A673 (cell line): ENCODE measurements at regions not wholly inside any gene's neighbourhood (a gene's known extent, or its start where the extent isn't known, plus 50 kb on each side); places are given as distances from the start of the nearest gene placed in this dataset.

Source experiments
- BruUV-seq: library from RNA; stranded (reverse); fragments of 400-500 nt; replicated peaks from 2 replicates; lab custom pipeline; 2021; lab: Mats Ljungman, UMichigan
- CTCF ChIA-PET: fragments of 300-600 bp; sonication (Branson Sonifier 250); formaldehyde crosslinking; loops from one replicate; lab custom pipeline; 2022; ENCODE audit warnings: antibody characterized with exemption; lab: Charles Lee
- POLR2A ChIA-PET: fragments of 300-600 bp; sonication (Branson Sonifier 250); formaldehyde crosslinking; loops from one replicate; lab custom pipeline; 2022; ENCODE audit warnings: antibody characterized with exemption; ENCODE audit not compliant: low non-redundant PET; lab: Charles Lee
- DNase-seq: peaks from one replicate; pipeline ENCODE4 v3.0.0-alpha.2; 2015; ENCODE audit warnings: low spot score
- H3K27ac ChIP-seq: fragments of 200-600 bp; sonication (generic); 2 replicates; pipeline ENCODE4 v1.5.1; 2016; ENCODE audit warnings: mixed run types, low read depth, mild to moderate bottlenecking, mixed read lengths, antibody characterized with exemption, low read length; ENCODE audit not compliant: poor library complexity, severe bottlenecking
- H3K27me3 ChIP-seq: fragments of 200-600 bp; sonication (generic); replicated peaks from 2 replicates; pipeline ENCODE4 v1.6.1; 2017; ENCODE audit warnings: mixed run types, low read depth, mild to moderate bottlenecking, mixed read lengths, antibody characterized with exemption, low read length; ENCODE audit not compliant: insufficient read depth, poor library complexity
- H3K36me3 ChIP-seq: fragments of 200-600 bp; sonication (generic); 2 replicates; pipeline ENCODE4 v1.6.1; 2016; ENCODE audit warnings: mixed run types, mild to moderate bottlenecking, mixed read lengths, antibody characterized with exemption, low read length; ENCODE audit not compliant: insufficient read depth, poor library complexity, severe bottlenecking
- H3K4me1 ChIP-seq: fragments of 200-600 bp; sonication (generic); 2 replicates; pipeline ENCODE4 v1.6.1; 2017; ENCODE audit warnings: mixed run types, mild to moderate bottlenecking, mixed read lengths, antibody characterized with exemption, low read length; ENCODE audit not compliant: insufficient read depth, poor library complexity, severe bottlenecking
- H3K4me3 ChIP-seq: fragments of 200-600 bp; sonication (generic); 2 replicates; pipeline ENCODE4 v1.5.1; 2016; ENCODE audit warnings: low read depth, mixed run types, mild to moderate bottlenecking, mixed read lengths, low read length; ENCODE audit not compliant: poor library complexity, severe bottlenecking
- H3K9me3 ChIP-seq: fragments of 200-600 bp; sonication (generic); 2 replicates; pipeline ENCODE4 v1.6.1; 2016; ENCODE audit warnings: mixed run types, low read depth, mild to moderate bottlenecking, mixed read lengths, antibody characterized with exemption, low read length; ENCODE audit not compliant: poor library complexity, severe bottlenecking
- EZH2 ChIP-seq: fragments of 200-600 bp; sonication (generic); IDR thresholded peaks from 2 replicates; pipeline ENCODE4 v1.6.1; 2017; ENCODE audit warnings: borderline replicate concordance, low read depth, mild to moderate bottlenecking, mixed read lengths, antibody characterized with exemption, low read length; ENCODE audit not compliant: poor library complexity, severe bottlenecking
- intact Hi-C: fragments of 100-400 bp; cut with micrococcal nuclease; formaldehyde crosslinking; loops from one replicate; pipeline ENCODE4 v1.10.0; 2022; ENCODE audit not compliant: unreplicated experiment
- TF ChIP-seq, protein P1 (sequence below): fragments of 300-800, 200-600 bp; sonication (generic); conservative IDR thresholded peaks from 2 replicates; pipeline ENCODE4 v1.5.1; 2017; ENCODE audit warnings: low read depth, mild to moderate bottlenecking, antibody characterized with exemption, low read length, moderate library complexity, mixed read lengths

DNA sequence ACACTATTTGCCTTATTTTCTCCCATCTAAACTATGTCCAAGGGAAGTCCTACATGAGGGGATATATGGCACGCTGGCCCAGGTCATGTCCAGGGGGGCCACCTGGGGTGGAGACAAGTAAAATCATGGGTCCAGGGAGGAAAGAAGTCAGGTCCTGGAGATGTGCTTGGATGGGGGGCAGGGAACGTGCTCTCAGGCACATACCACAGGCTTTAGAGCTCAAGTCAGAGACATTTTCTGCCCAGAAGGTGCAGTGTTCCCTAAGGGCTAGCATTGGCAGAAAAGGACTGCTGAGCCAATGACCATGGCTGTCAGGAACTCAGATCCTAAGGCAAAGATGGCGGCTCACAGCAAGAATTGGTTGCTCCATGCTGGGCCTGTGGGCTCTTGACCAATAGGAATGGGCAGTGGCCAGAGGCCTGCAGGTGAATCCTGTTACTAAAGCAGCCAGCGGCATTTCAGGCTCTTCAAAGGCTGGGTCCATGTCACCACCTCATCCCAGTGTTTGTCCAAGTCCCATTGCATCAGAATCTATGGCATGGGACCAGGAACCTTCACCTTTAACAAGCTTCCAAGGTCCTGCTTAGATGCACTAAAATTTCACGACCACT lies 175.0 kb downstream of the RPLP1 start:
- H3K4me3 ChIP-seq = no peak overlapping the region
- no peaks in the 10 kb centered on the region for H3K36me3 ChIP-seq
- no peaks in the 10 kb centered on the region for H3K4me1 ChIP-seq
- BruUV-seq = no TSS peak
- intact Hi-C loops = no loop called here
- CTCF ChIA-PET = no interaction called here
- no peak overlapping the region for H3K27ac ChIP-seq
- no peaks in the 10 kb centered on the region for H3K9me3 ChIP-seq
- TF ChIP-seq EZH2 = no peak
- TF ChIP-seq, protein P1, sequence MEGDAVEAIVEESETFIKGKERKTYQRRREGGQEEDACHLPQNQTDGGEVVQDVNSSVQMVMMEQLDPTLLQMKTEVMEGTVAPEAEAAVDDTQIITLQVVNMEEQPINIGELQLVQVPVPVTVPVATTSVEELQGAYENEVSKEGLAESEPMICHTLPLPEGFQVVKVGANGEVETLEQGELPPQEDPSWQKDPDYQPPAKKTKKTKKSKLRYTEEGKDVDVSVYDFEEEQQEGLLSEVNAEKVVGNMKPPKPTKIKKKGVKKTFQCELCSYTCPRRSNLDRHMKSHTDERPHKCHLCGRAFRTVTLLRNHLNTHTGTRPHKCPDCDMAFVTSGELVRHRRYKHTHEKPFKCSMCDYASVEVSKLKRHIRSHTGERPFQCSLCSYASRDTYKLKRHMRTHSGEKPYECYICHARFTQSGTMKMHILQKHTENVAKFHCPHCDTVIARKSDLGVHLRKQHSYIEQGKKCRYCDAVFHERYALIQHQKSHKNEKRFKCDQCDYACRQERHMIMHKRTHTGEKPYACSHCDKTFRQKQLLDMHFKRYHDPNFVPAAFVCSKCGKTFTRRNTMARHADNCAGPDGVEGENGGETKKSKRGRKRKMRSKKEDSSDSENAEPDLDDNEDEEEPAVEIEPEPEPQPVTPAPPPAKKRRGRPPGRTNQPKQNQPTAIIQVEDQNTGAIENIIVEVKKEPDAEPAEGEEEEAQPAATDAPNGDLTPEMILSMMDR = no peak
- POLR2A ChIA-PET = no interaction called here
- H3K27me3 ChIP-seq = peaks cover 28% of the 10 kb centered on the region
- no peak for DNase-seq

DNA sequence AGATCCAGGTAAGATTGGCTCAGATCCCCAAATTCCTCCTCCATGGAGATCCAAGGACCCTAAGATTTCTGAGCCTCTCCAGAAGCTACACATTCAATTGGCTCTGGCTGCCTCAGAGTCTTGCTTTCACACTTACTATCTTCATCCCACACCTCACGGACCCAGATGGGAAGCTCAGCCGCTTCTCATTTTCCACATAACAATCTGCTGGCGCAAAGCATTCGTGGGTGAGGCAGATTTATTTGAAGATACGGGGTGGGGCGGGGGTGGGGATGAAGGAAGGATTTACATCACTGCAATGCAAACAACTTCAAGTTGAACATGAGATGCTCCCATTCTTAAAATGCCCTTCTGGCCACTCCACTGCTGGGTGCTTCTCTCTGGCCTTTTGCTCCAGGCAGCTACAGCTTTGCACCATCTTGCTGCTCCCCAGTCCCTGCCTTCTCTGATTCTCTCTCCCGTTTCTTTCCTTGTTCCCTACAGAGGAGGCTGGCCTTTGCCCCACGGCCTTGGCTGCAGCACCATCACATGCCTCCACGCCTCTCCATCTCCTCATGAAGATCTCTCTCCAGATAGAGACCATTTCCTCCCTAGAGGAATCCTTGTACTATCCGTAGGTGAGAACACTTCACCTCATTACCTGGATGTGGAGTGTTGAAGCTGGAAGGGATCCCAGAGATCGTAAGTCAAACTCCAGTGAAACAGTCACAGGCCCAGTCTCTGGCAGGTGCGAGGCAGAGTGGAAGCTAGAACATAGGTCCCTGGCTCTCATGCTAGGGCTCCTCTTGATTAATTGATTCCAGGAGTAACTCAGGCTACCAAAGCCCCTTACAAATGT lies 175.9 kb downstream of the RPLP1 start:
- no peak overlapping the region for H3K27ac ChIP-seq
- H3K4me3 ChIP-seq = no peak overlapping the region
- H3K4me1 ChIP-seq = no peaks in the 10 kb centered on the region
- DNase-seq = no peak
- ChIA-PET POLR2A (no interaction called here), CTCF (no interaction called here)
- peaks cover 34% of the 10 kb centered on the region for H3K27me3 ChIP-seq
- H3K9me3 ChIP-seq = no peaks in the 10 kb centered on the region
- TF ChIP-seq EZH2 = no peak
- TF ChIP-seq, protein P1 = no peak
- intact Hi-C loops = no loop called here
- BruUV-seq = no TSS peak
- H3K36me3 ChIP-seq = no peaks in the 10 kb centered on the region

DNA sequence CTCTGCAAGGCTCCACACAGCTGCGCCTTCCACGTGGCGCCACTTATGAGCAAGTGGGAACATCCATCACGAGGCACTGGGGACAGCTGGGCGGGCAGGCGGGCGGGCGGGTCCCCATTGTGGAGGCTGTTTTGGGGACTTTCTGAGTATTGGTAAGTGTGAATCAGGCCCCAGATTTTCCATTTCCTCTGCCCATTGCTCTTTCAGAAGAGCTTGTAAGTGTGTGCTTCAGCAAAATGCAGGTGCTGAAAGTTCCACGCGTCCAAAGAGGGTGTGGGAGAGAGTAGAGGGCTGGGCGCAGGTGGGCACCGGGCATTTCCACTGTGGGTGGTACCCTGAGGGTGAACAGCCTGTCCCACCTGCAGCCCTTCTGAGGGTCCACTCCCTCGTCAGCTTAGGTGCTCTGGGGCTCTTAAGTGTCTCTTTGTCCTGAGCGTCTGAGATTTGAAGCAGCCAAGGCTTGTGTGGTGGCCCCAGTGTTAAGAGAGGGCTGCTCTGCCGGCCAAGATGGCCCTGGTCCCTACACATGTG lies 177.1 kb downstream of the RPLP1 start:
- no peak for DNase-seq
- BruUV-seq = no TSS peak
- Histone ChIP-seq H3K36me3 (no peaks in the 10 kb centered on the region), H3K27me3 (peaks cover 42% of the 10 kb centered on the region), H3K4me1 (no peaks in the 10 kb centered on the region), H3K9me3 (no peaks in the 10 kb centered on the region), H3K27ac (no peak overlapping the region), H3K4me3 (no peak overlapping the region)
- ChIA-PET POLR2A (no interaction called here), CTCF (no interaction called here)
- intact Hi-C loops = no loop called here
- TF ChIP-seq, protein P1 = no peak
- no peak for TF ChIP-seq EZH2
